GM21423 (cell line): ENCODE measurements at regions not wholly inside any gene's neighbourhood (a gene's known extent, or its start where the extent isn't known, plus 50 kb on each side); places are given as distances from the start of the nearest gene placed in this dataset.
"Not testable (repeated sequence)": the region's sequence is repeated elsewhere in the genome, so short reads cannot be mapped to it uniquely, and the experiment has no call there.

ENCODE experiments used
- ATAC-seq: cut with Tn5 transposase; IDR thresholded peaks from one replicate; pipeline ENCODE4 v1.9.1; 2021; ENCODE audit warnings: mild to moderate bottlenecking, moderate library complexity; ENCODE audit not compliant: unreplicated experiment

GRCh38 chr12:75710361-75711069 is 199.1 kb upstream of the KRR1 start:
- no peak for ATAC-seq

- ATAC-seq: no peak
Observed at GRCh38 chr12:75709503-75709902, 198.1 kb upstream of the KRR1 start.

DNA sequence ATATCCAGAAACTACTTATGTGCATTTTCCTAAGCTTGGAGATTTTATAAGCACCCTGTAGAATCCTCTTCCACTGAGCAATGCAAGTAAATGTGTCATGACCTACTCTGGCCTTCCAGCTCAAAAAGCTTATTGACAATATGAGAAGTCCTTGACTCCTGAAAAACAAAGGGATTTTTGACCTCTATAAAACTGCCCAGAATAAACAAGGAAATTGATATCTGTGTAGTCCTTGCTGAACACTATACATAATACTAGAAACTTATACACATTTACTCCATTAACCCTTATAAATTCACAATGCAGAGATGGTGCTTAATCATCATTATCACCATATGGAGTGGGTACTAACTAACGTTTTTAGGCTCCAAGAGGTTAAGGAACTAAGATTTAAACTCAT is 197.4 kb upstream of the KRR1 start:
- ATAC-seq: no peak

GRCh38 chr12:75707983-75708382 is 196.6 kb upstream of the KRR1 start:
- no peak for ATAC-seq

GRCh38 chr12:75706786-75707605 is 195.6 kb upstream of the KRR1 start:
- ATAC-seq: no peak

DNA sequence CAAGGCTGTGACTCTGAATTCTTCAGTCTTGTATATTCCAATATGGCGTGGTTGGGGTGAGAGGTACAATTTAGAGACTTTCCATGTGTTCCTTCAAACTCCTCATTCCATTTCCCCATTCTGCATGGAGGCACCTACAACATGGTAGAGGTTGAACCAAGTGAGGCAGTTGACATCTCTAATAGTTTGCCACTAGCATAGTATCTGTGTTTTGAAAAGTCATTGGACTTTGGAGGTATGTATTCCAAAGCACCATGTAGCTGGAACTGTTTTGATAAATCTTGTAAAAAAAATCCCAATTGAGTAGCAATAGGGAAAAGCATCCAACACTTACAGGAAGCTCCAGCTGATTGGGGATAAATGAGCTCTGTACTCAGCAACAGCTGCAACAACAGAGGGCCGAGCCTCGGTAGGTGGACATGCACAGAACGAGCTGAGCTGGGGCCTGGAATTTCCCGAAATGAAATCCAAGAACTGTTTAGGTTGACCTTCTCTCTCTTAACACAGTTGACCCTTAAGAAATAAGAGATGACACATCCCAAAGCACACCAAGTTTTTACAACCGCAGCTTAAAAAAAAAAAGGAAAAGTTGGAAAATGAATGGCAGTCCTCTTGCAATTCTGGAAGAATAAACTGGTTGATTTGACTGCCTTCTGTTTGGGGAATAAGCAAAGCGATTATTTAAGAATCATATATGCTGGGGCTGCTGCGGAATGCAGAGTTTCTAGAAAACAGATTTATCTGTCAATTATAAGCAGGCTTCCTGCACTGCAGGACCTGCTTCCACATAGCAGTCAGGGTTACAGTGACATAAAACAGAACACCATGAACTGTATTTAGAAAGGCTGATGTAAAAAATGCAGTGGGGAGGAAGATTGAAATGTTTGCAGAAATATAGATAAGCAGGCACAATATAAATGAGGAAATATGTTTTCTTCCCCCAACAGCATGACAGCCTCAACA is 194.6 kb upstream of the KRR1 start:
- ATAC-seq: no peak

GRCh38 chr12:75704664-75705063 is 193.3 kb upstream of the KRR1 start:
- ATAC-seq: no peak

DNA sequence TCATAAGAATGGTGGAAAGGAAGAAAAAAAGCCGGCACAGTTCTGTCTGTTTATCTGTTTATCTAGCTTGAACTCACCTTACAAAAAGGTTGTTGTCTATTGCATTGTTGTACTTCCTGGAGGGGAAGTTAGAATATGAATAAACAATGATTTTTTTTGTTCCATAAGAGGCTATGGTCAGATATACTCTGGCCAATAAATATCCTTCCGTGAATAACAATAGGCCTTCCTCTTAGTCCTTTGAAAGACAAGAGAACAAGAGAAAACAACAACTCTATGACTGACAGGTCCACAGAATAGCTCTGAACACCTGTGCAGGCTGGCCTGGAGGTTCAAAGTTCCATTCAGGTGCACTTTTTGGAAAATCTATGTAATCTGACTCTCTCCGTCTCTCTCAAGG is 192.8 kb upstream of the KRR1 start:
- no peak for ATAC-seq

GRCh38 chr12:75703131-75703530 is 191.7 kb upstream of the KRR1 start:
- no peak for ATAC-seq

DNA sequence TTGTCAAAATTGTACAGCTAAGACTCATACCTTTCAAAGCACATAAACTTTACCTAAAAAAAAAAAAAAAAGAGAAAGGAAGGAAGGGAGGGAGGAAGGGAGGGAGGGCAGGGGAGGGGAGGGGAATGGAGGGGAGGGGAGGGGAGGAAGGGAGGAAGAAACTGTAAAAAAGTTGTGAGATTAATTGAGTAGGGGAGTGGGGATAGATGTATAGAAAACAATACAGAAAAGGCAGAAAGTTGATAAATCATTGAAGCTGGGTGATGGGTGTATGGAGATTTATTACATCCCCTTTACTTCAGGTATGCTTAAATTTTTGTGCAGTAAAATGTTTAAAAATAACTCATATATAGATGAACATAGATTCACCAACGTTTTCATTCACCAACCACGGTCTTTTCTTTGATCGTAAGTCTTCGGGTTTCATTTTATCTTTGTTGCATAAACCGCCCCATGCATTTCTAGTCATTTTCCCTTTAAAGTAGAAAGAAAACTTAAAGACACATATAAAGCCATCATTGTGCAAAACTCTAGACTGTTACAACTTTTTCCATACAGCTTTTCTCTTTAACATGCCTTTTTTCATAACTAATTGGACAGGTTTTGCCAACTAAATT is 191.2 kb upstream of the KRR1 start:
- no peak for ATAC-seq

DNA sequence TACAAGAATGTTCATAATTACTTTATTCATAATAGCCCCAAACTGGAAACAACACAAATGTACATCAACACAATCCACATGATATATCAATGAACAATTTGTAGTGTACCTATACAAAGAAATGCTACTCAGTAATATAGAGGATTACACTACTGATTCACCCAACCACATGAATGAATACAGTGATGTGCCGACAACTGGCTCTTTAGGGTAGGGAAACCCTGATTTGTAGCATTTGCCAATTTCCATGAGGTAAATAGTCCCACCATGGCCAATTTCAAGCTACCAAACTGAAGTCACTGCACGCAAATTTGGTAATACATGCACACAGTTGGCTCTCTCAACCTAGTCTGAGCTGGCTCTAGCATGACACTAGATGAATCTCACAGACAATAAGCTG is 190.4 kb upstream of the KRR1 start:
- ATAC-seq: no peak

DNA sequence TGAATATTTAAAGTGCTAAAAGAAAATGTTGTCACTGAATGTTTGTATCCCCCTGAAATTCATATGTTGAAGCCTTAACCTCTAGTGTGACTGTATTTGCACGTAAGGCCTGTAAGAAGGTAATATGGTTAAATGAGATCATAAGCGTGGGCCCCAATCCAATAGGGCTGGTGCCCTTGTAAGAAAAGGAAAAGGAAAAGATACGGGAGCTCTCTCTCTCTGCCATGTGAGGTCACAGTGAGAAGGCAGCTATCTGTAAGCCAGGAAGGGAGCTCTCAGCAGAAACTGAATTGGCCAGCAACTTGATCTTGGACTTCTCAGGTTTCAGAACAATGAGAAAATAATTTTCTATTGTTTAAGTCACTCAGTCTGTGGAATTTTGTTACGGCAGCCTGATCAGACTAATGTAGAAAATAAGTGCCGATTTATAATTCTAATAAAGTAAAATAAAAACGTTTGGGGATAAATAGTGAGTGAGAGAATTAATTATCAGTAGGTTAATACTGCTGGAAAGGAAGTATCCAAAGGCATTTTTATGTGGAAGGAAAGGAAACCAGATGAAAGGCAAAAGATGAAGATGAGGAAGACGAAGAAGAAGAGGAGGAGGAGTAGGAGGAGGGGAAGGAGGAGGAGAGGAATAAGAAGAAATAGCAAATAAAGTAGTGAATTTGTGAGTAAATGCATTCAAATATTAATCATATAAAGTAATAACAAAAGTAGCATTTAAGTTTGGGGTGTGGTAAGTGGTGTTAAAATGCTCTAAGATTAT is 188.5 kb upstream of the KRR1 start:
- ATAC-seq: no peak

GRCh38 chr12:75699251-75699650 is 187.8 kb upstream of the KRR1 start:
- no peak for ATAC-seq

GRCh38 chr12:75698052-75698451 is 186.6 kb upstream of the KRR1 start:
- no peak for ATAC-seq

DNA sequence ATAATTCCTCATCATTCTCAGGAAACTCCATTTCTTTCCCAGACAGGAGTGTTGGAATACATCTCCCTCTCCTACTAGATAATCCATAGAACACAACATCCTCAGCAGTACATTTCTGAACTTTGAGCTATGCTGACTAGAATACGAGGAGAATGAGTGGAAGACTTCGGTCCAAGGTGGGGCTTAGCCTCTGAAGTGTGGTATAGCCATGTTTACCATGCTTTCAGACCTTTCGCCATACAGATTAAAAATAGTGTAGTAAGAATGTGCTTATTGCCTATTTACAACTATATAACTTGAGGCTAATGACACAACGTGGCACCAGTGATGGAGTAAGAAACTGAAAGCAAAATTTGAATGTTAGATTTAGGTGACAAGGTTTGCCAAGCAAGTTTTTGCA is 184.5 kb upstream of the KRR1 start:
- no peak for ATAC-seq

DNA sequence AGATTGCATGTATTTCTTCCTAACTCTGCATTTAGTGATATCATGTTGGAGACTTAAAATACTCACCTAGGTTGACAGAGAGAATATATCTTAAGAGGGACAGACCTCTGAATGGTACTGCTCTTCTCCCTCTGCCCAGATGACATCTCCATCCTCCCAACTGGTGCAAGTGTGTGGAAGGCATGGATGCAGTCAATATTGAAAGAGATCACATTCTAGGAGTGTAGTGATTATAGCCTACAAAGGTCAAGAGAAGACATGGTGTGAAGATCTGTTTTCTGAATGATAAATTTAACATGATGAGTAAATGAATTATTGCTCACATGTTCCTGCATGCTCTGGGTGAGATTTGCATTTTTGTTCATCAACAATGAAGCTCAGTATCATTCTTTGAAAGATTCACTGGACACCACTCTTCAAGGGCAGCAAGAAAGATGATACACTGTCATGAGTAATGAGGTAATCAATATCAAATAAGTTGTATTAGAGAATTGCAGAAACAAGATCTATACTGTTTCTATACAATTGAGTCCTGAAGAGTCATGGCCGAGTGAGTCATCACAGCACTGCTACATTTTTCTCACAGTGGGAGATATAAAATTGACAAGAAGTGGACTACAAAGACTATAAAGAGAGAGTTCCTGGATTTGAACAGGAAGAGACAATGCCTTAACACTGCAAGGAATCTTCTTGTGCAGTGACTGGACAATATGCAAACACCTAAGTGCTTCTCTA is 183.3 kb upstream of the KRR1 start:
- ATAC-seq: no peak

DNA sequence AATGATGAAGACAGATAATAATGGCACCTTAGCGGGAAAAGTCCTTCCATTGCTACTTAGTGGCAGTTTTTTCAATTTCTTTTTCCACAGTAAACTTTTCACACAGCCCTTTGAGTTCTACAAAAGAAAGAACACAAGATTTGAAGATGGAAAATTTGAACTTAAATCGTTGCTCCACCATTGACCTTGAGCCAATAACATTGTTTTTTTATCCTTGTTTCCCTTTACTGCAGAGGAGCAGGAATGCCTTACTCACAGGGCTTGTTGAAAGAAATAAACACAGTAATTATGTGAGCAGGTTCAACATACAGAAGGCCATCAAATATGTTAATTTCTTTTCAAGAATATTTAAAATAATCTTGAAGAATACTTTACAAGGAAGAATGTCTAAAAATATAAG is 181.5 kb upstream of the KRR1 start:
- ATAC-seq: no peak

DNA sequence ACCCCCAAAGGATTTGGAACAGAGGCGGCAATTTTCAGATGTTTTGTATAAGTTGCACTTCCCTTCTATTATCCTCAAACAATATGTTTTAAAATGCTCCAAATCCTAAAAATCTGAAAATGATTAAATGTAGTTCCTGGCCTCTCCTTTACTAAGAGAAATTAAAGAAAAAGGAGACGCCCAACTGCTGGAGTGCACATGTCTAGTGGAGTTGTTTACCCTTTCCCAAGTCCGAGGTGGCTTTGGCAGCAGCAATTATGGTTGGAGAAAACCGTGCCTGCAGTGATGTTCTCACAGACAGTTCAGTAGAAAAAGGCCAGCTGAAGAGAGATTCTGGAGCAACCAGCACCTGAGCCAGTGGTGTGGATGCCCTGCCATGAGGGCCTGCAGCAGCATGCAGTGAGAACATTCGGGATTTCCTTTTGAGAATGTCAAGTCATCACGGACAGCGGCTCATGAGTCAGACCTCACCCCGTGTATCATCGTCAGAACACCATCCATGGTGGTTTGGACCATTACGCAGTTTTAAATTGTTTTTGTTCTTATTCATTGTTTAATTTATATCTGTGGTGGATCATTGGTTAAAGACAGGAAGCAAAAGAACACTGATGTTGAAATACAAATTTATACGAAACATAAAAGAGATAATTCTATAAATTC is 179.0 kb upstream of the KRR1 start:
- no peak for ATAC-seq

GRCh38 chr12:75686233-75686632 is 174.8 kb upstream of the KRR1 start:
- not testable (repeated sequence) for ATAC-seq
